OCI-LY1 (cell line): ENCODE measurements at regions not wholly inside any gene's neighbourhood (a gene's known extent, or its start where the extent isn't known, plus 50 kb on each side); places are given as distances from the start of the nearest gene placed in this dataset.
A peak's percentile ranks its signal among the peaks of the same experiment; 100 is the strongest.

ENCODE experiments used
- H2AFZ ChIP-seq: fragments of 200-600 bp; sonication (generic), shearing (Covaris generic); 2 replicates; pipeline ENCODE4 v1.6.0; 2014; ENCODE audit warnings: antibody characterized with exemption, mild to moderate bottlenecking, low read length
- H3F3A ChIP-seq: fragments of 200-600 bp; sonication (generic), shearing (Covaris generic); 2 replicates; pipeline ENCODE4 v1.6.0; 2014; ENCODE audit warnings: mild to moderate bottlenecking, antibody characterized with exemption, low read length, moderate library complexity; ENCODE audit not compliant: insufficient read depth
- H3K27ac ChIP-seq: fragments of 200-600 bp; sonication (generic); 2 replicates; pipeline ENCODE4 v1.5.1; 2014; ENCODE audit warnings: low read length, mixed run types, mild to moderate bottlenecking, low read depth; ENCODE audit not compliant: poor library complexity, severe bottlenecking
- H3K27me3 ChIP-seq: fragments of 200-600 bp; sonication (generic); 2 replicates; pipeline ENCODE4 v1.6.0; 2014; ENCODE audit warnings: antibody characterized with exemption, mild to moderate bottlenecking, low read length, moderate library complexity; ENCODE audit not compliant: insufficient read depth
- H3K36me3 ChIP-seq: fragments of 200-600 bp; sonication (generic); 2 replicates; pipeline ENCODE4 v1.6.1; 2014; ENCODE audit warnings: mild to moderate bottlenecking, antibody characterized with exemption, low read length, moderate library complexity, mixed read lengths; ENCODE audit not compliant: insufficient read depth
- H3K4me1 ChIP-seq: fragments of 200-600 bp; sonication (generic); 2 replicates; pipeline ENCODE4 v1.5.1; 2014; ENCODE audit warnings: mild to moderate bottlenecking, low read length, moderate library complexity; ENCODE audit not compliant: insufficient read depth, severe bottlenecking
- H3K4me2 ChIP-seq: fragments of 200-600 bp; sonication (generic), shearing (Covaris generic); 2 replicates; pipeline ENCODE4 v1.6.1; 2014; ENCODE audit warnings: low read length
- H3K4me3 ChIP-seq: fragments of 200-600 bp; sonication (generic); 2 replicates; pipeline ENCODE4 v1.5.1; 2014; ENCODE audit warnings: low read length, low read depth, mild to moderate bottlenecking, mixed read lengths; ENCODE audit not compliant: poor library complexity, severe bottlenecking
- H3K79me2 ChIP-seq: fragments of 200-600 bp; shearing (Covaris generic); 2 replicates; pipeline ENCODE4 v1.6.1; 2016; ENCODE audit warnings: mixed run types, low read length, mixed read lengths; ENCODE audit not compliant: insufficient read depth
- H3K9ac ChIP-seq: fragments of 200-600 bp; sonication (generic), shearing (Covaris generic); 2 replicates; pipeline ENCODE4 v1.6.1; 2014; ENCODE audit warnings: mild to moderate bottlenecking, low read length, mixed read lengths
- H3K9me2 ChIP-seq: fragments of 200-600 bp; sonication (generic), shearing (Covaris generic); 2 replicates; pipeline ENCODE4 v1.6.1; 2014; ENCODE audit warnings: low read depth, mild to moderate bottlenecking, low read length, mixed read lengths
- H3K9me3 ChIP-seq: fragments of 200-600 bp; shearing (Covaris generic); 2 replicates; pipeline ENCODE4 v1.6.1; 2014; ENCODE audit warnings: low read length, mixed read lengths
- H4K20me1 ChIP-seq: fragments of 200-600 bp; sonication (generic), shearing (Covaris generic); 2 replicates; pipeline ENCODE4 v1.6.0; 2016; ENCODE audit warnings: mild to moderate bottlenecking, low read length; ENCODE audit not compliant: insufficient read depth
- EZH2 ChIP-seq: fragments of 200-600 bp; sonication (generic), shearing (Covaris generic); IDR thresholded peaks from 2 replicates; pipeline ENCODE4 v1.8.0; 2017; ENCODE audit warnings: borderline replicate concordance, mixed run types, mild to moderate bottlenecking, antibody characterized with exemption, low read length, moderate library complexity, mixed read lengths
- TF ChIP-seq, protein P1 (sequence below): fragments of 200-600 bp; sonication (generic), shearing (Covaris generic); IDR thresholded peaks from 2 replicates; pipeline ENCODE4 v1.5.1; 2017; ENCODE audit warnings: mild to moderate bottlenecking, antibody characterized with exemption, low read length, moderate library complexity, mixed read lengths

GRCh38 chr5:128693764-128694163 is 155.7 kb upstream of the FBN2 start:
- no peaks in the 10 kb centered on the region for H3K79me2 ChIP-seq
- TF ChIP-seq, protein P1, sequence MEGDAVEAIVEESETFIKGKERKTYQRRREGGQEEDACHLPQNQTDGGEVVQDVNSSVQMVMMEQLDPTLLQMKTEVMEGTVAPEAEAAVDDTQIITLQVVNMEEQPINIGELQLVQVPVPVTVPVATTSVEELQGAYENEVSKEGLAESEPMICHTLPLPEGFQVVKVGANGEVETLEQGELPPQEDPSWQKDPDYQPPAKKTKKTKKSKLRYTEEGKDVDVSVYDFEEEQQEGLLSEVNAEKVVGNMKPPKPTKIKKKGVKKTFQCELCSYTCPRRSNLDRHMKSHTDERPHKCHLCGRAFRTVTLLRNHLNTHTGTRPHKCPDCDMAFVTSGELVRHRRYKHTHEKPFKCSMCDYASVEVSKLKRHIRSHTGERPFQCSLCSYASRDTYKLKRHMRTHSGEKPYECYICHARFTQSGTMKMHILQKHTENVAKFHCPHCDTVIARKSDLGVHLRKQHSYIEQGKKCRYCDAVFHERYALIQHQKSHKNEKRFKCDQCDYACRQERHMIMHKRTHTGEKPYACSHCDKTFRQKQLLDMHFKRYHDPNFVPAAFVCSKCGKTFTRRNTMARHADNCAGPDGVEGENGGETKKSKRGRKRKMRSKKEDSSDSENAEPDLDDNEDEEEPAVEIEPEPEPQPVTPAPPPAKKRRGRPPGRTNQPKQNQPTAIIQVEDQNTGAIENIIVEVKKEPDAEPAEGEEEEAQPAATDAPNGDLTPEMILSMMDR, result no peak
- TF ChIP-seq EZH2, result no peak
- H2AFZ ChIP-seq, result no peak overlapping the region
- no peak overlapping the region for H3K4me3 ChIP-seq
- no peaks in the 10 kb centered on the region for H3K27me3 ChIP-seq
- H3K9me2 ChIP-seq, result no peaks in the 10 kb centered on the region
- H3K27ac ChIP-seq, result no peak overlapping the region
- H3K4me2 ChIP-seq, result no peak overlapping the region
- H3K36me3 ChIP-seq, result no peaks in the 10 kb centered on the region
- H3K9me3 ChIP-seq, result no peaks in the 10 kb centered on the region
- H4K20me1 ChIP-seq, result no peaks in the 10 kb centered on the region
- H3K9ac ChIP-seq, result no peak overlapping the region
- no peaks in the 10 kb centered on the region for H3F3A ChIP-seq
- no peaks in the 10 kb centered on the region for H3K4me1 ChIP-seq

DNA sequence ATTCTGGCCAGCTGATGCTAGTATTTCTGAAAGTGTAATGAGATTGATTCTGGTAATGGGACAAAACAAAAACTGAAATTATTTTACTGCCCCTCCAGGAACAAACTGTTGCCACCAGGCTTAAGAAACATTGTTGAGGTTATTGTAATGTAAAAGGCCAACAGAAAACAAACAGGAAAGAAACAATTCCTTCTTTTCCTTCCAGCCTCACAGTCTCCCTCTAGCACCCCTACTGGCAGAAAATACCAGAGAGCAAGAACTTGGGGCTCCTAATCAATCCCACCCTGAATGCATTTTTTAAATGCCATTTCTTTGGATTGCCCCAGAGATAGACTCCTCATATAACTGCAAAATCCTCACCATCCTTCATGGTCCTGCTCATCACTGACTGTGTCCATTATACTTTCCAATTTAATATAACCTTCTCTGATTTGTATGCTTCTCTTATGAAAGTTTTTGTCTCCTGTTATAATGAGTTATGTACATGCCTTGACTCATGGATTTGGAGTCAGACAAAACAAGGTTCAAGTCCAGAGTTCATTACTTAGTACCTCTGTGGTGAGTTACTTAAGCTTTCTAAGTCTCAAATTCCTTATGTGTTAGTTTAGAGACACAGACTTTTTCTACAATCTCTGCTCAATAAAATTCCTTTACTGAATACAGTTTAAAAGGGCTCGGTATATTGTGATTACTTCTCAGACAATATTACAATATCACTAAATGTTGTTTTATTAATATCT is 157.9 kb upstream of the FBN2 start:
- no peak overlapping the region for H3K4me2 ChIP-seq
- no peaks in the 10 kb centered on the region for H3K9me2 ChIP-seq
- H3K9me3 ChIP-seq, result no peaks in the 10 kb centered on the region
- H3K4me1 ChIP-seq, result no peaks in the 10 kb centered on the region
- H3F3A ChIP-seq, result no peaks in the 10 kb centered on the region
- TF ChIP-seq, protein P1, result peak; percentile 29; the same call in 1 of the 2 replicates
- TF ChIP-seq EZH2, result no peak
- H3K9ac ChIP-seq, result no peak overlapping the region
- H3K79me2 ChIP-seq, result no peaks in the 10 kb centered on the region
- H4K20me1 ChIP-seq, result no peaks in the 10 kb centered on the region
- no peak overlapping the region for H2AFZ ChIP-seq
- H3K27ac ChIP-seq, result no peak overlapping the region
- no peak overlapping the region for H3K4me3 ChIP-seq
- no peaks in the 10 kb centered on the region for H3K27me3 ChIP-seq
- H3K36me3 ChIP-seq, result no peaks in the 10 kb centered on the region

- TF ChIP-seq, protein P1, result no peak
- TF ChIP-seq EZH2, result no peak
Observed at GRCh38 chr5:128701301-128701700, 163.3 kb upstream of the FBN2 start.

More at GRCh38 chr5:128701301-128701700, 163.3 kb upstream of the FBN2 start:
- no peaks in the 10 kb centered on the region for H3K9me2 ChIP-seq
- H3K79me2 ChIP-seq, result no peaks in the 10 kb centered on the region
- no peak overlapping the region for H3K27ac ChIP-seq
- H3K27me3 ChIP-seq, result no peaks in the 10 kb centered on the region
- no peaks in the 10 kb centered on the region for H4K20me1 ChIP-seq
- H3K4me3 ChIP-seq, result no peak overlapping the region
- H2AFZ ChIP-seq, result no peak overlapping the region
- no peak overlapping the region for H3K4me2 ChIP-seq
- H3K9me3 ChIP-seq, result no peaks in the 10 kb centered on the region
- H3K36me3 ChIP-seq, result no peaks in the 10 kb centered on the region
- H3K4me1 ChIP-seq, result no peaks in the 10 kb centered on the region
- no peaks in the 10 kb centered on the region for H3F3A ChIP-seq
- no peak overlapping the region for H3K9ac ChIP-seq
